Ureter (tissue), 1 donor: ENCODE measurements at regions not wholly inside any gene's neighbourhood (a gene's known extent, or its start where the extent isn't known, plus 50 kb on each side); places are given as distances from the start of the nearest gene placed in this dataset.
A peak's percentile ranks its signal among the peaks of the same experiment; 100 is the strongest.
"Not testable (repeated sequence)": the region's sequence is repeated elsewhere in the genome, so short reads cannot be mapped to it uniquely, and the experiment has no call there.

Experiments used
- DNase-seq: peaks from one replicate; pipeline ENCODE4 v3.0.0-alpha.2; 2020; ENCODE audit warnings: low spot score
- donor health status: DM: yes; HTN: yes; CAD: no.

DNA sequence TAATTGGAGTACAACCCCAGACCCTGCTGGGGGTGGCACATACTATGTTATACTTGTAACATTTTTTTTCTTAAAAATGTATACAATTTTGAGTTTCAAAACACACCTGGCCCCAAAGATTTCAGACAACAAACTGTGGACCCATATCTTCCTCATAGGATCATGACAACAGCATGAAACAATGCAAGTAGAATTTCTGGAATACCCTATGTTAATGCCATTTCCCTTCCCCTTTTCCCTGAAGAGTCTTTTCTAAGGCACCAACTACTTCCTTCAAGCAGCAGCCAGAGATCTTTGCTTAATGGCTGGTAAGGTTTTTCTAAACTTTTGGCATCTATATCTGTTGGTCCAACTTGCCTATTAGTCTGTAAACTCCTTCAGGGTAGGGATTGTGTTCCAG is 99.9 kb upstream of the SERBP1 start:
- DNase-seq = no peak

DNA sequence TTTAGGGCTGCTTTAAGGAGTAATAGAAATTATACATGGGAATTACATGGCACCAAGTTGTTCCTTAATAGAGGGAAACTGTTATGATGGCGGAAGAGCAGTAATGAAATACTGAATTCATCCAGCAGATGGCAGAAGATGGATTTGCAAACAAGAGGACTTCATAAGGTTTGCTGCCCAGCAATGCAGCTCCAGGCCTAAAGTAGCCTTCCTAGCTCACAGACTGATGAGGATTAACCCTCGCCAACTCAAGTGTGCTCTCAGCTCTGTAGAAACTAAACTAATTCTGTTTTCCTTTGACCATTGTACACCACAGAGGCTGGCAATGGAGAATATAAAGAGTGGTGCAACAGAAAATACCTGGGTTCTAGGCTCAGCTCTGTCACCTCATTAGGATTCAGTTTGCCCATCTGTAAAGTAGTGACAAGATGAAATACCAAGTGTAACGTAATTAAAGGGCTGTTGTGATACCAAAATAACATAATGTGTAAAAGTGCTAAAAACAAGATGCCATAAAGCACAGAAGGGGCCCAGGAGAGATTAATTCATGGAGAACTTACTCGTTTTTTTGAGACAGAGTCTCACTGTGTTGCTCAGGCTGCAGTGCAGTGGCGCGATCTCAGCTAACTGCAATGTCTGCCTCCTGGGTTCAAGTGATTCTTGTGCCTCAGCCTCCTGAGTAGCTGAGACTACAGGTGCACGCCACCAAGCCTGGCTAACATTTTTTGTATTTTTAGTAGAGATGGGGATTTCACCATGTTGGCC is 102.4 kb upstream of the SERBP1 start:
- DNase-seq = peak; percentile 46

DNA sequence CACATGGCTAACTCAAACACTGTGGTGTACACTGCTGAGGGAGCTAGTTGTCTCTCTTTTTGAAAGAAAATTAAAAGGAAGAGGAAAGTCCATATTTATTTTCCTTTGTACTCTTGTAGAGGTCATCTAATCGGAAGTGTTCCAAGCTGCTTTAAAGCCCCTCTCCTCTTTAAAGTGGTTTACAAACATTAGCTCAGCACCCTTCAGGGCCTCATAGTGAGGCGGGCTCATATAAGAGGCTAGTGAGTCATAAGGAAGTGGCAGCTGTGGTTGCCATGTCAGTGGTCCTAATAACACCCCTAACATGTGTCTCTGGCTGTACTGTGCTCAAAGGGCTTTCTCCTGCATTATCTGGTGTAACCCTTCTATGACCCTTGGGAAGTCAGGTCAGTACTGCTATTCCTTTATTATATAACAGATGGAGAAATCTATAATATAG is 104.4 kb upstream of the SERBP1 start:
- DNase-seq = no peak

DNA sequence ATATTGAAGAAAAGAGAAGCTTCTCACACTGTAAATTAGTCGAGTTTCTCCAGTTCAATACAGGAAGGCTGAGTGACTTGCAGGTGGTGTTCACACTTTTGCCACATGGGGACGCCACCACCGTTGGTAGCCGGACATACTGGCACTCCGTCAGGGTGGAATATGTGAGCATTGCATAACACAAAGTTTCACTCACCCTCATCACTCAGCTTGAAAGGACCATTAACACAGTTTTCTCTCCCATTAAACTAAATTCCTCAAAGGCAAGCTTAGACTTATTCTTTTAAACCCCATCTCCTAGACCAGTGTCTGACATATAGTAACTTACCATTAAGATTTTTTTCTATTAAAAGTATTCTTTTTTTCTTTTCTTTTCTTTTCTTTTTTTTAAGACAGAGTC is 105.3 kb upstream of the SERBP1 start:
- DNase-seq = peak; percentile 86

DNA sequence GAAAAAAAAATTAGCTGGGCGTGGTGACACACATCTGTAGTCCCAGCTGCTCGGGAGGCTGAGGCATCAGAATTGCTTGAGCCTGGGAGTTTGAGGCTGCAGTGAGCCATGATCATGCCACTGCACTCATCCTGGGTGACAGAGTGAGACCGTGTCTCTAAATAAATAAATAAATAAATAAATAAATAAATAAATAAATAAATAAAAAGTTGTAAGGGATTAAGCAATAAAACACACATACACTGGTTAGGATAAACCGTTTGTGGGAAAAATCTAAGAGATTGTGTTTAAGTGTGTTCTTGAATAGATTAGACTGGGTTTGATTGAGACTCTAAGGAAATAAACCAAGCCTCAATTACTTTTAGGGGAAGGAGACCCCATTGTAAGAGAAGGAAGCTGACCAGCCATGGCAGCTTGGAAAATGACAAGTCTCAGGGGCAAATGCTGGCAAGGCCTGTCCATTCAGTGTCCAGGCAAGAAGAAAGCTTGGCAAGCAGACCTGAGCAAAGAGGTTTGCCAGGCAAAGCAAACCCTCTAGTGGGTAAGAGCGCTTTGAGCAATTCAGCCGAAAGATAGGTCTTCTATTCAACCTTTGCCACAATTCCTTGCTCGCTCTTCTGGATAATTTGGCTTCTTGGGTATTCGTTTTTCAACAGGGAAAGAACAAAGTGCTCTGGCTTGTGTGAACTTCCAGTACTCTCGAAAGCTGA is 106.9 kb upstream of the SERBP1 start:
- no peak for DNase-seq

DNA sequence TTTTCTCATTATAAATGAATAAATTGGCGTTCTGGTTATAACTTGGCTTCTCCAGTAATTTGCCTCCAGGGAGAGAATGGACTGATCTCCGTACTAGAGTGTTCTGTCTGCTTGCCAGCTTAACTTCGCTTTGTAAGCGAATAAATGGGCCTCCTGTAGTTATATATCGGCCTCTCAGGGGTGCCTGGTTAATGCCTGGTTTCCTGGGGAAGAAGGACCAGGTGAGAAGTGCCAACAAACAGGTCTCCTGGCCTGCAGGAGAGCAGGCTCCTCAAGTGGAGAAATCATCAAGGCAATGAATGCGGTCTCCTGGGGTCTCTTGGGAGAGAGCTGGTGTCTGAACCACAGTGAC is 107.4 kb upstream of the SERBP1 start:
- DNase-seq = no peak

DNA sequence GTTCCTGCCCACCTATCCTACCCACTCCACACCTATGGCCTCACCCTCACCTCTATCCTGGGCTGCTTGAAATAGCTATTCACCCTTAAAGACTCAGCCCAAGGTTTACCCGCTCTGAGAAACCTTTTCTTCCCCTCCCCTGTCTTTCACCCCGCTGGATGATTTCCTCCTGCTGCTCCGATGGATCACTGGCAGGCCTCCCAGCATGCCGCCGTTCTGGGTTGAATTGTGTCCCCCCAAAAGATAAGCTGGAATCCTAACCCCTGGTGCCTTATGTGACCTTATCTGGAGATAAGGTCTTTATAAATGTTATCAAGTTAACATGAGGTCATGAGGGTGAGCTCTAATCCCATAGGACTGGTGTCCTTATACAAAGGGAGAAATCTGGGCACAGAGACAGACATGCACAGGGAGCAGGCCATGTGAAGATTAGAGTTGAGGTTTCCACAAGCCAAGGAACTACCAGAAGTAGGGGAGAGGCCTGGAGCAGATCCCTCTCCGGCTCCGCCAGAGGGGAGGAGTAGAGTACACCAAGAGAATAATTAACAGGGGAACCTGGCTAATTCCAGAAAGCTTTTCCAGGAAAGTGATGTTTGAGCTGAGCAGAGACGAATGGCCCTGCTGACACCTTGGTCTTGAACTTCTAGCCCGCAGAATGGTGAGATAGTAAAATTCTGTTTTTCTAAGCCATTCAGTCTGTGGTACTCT is 110.0 kb upstream of the SERBP1 start:
- no peak for DNase-seq

DNA sequence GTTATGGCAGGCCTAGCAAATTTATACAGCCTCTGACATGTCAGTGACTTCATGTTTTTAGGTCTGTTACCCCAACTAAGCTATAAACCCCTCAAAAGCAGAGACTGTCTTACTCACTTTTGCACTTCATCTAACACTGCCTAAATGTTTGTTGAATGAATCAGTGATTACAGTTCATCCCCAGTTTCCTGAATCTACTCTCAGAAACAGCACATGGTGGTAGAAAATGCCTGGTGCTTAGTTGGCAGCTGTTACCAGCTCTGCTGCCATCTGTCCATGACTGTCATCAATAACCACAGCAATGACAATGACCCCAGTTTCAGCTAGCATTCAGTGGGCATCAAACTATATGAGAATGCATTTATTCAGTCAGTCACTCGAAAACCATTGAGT is 110.5 kb upstream of the SERBP1 start:
- no peak for DNase-seq

DNA sequence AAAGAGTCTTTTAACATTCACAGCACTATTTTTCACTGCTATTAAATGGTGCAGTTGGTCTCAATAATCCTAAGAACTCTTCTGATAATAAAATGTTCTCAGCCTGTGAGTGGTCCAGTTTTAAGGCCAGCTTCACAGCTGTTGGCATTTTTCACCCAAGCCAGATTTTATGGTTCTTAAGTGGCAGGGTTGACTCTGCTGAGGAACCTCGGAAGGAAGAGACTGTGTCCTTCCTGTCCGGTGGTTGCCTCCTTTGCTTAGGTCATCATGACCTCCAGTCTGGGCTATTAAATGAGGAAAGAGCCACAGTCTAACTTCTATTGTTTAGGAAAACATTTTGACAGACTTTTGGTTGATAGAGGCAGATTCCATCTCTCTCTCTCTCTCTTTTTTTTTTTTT is 112.5 kb upstream of the SERBP1 start:
- no peak for DNase-seq

DNA sequence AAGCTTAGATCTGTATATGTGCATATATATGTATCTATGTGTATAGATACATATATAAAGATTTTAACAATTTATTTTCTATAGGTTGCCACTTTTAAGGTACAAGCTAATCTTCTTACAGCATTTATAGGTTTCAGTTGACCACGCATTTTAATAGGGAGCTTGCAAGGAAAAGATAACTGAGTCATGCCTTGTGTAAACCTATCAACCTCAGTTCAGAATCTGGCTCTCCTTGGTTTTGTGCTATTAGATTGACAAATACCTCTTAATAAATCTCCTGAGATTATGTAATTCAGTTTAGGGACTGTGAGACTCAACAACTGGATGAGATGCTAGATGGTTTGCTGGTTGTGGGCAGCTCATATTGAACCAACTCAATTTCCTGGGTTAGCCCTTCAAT is 114.7 kb upstream of the SERBP1 start:
- no peak for DNase-seq

DNA sequence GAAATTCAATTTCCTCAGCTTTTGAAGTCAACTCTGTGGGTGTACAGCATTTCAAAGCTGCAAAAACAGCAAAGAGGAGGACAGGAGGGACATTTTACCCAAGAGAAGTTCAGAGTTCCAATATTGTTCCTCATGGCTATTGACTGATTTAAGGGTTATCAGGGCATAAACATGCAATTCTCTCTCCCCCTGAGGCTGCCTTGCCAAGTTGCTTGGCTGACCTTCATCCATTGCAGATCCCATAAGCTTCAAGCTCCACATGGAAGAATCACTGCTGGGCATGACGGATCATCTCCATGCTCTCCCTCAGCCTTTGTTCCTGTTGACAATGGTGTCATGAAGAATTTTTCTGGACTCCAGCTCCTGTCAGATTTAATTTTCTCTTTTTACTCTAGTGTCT is 115.2 kb upstream of the SERBP1 start:
- DNase-seq = no peak

DNA sequence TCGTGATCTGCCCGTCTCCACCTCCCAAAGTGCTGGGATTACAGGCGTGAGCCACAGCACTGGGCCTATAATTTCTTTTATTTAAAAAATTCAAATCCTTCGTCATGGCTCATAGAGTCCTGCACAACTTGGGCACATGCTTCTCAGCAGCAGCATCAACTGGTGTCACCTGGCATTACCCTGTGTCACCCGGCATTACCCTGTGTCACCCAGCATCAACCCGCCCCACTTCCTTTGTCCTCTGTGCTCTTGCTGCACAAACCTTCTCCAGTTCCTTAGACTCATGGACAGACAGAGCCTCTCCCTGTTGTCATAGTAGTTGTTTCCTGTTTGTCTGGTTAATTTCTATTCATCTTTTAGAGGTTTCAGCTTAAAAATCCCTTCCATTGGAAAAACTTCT is 121.2 kb upstream of the SERBP1 start:
- DNase-seq = peak; percentile 5

DNA sequence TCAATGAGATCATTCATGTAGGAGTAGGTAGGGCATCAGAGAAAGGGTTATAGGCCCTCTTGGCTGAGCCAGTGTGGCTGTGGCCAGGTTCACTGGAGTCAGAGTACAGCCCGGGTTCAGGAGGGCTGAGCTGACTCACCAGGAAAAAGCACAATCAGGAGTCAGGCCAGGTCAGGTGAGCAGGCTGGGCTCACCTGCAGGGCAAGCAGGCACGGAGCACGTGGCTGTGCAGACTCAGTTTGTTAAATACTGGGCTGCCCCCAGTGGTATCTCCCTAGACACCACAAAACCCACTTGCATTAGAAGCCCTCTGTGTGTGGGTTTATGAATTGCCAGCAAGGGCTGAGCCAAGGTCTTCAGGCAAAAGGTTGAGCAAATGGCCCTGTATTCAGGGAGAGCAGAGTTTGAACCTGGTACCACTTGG is 122.1 kb upstream of the SERBP1 start:
- DNase-seq = peak; percentile 10

DNA sequence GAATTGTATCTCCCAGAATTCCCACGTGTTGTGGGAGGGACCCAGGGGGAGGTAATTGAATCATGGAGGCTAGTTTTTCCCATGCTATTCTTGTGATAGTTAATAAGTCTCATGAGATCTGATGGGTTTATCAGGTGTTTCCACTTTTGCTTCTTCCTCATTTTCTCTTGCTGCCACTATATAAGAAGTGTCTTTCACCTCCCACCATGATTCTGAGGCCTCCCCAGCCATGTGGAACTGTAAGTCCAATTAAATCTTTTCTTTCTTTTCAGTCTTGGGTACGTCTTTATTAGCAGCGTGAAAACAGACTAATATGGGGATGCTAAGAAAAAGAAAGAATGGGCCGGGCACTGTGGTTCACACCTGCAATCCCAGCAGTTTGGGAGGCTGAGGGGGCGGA is 124.0 kb upstream of the SERBP1 start:
- not testable (repeated sequence) for DNase-seq

DNA sequence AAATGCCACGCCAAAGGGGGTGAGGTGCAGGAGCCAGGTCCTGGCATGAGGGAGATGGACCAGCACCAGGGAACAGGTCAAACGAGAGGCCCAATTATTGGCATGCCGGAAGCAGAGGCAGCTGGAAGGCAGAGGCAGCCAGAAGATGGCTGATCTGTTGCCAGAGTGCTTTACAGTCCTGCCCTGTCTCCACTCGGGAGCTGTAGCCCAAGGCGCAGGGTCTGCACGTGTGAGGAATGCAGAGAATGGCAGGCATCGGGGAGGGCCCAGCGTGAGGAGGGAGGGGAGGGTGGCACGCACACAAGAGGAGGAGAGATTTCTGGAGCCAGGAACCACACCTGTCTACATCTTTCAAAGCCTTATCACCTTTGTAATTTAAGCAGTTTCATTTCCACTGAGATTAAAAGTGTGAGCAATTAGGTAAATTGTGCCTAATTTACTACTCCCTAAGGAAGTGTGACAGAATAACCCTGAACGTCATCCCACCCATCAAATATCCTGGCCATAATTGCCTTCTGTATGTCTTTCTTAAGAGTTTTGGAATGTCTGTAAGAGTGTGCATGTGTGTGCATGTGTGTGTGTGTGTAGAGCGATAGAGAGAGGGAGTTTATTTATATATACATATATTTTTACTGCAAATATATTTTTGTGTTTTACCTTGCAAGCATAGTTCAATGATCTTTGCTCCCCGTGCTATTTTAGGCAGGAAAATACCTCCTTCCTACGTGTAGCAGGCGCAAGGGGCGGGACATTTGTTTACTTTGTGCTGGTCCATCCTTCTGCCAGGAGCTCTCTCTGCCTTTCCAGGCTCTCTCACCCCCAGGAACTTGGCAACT is 125.5 kb upstream of the SERBP1 start:
- DNase-seq = no peak

DNA sequence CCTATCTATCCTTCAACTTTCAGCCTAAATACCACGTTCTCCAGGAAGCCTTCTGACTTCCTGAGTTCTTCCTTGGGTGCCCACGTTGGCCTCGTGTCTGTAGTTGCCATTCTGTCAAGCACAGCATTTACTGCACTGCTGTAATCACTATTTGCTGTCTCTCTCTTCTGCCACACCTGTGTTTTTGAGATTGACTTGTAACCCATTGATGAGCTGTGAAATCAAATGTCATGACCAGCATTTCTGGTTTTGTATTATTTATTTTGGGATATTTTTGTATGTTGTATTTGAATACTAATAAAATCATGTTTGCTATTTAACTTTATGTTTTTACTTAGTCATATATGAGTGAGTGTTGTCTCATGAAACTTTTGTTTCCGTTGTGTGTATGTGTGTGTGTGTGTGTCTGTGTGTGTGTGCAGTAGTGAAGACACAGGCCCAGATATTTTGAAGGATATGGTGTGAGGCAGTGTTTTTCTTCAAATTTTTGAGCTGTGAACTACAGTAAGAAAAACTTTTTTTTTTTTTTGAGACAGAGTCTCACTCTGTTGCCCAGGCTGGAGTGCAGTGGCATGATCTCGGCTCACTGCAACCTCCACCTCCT is 126.2 kb upstream of the SERBP1 start:
- DNase-seq = no peak

DNA sequence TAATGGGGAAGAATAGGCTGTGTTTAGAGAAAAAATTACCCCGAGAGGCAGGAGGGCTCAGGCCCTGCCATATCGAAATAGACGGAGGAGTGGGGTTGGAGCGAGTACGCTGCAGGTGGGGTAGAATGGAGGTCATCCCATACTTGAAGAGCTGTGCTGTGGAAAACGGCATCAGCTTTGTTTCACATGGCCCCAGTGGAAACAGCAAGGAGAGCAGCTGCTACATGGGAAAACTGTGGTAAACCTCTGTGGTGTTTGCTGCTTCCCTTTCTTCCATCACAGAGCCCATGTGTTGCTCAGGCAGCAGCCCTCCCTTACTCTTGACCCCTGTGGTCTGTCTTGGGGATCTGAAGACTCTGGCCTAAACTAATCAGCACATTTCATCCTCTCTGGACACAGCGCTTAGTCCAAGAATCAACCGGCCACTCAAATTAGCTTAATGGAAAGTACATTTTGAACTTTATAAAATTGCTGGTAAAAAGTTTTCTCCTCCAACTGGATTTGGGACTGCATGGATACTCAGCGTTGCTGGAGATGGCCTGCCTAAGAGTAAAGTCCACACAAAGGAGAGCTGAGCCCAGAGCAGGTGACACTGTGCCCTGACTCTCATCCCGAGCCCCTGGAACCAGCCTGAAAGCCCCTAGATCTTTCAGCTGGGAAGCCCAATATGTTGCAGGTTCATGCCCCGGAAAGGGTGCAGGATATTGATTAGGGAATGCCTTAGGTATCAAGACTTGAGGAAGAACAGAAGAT is 127.1 kb upstream of the GADD45A start:
- no peak for DNase-seq

DNA sequence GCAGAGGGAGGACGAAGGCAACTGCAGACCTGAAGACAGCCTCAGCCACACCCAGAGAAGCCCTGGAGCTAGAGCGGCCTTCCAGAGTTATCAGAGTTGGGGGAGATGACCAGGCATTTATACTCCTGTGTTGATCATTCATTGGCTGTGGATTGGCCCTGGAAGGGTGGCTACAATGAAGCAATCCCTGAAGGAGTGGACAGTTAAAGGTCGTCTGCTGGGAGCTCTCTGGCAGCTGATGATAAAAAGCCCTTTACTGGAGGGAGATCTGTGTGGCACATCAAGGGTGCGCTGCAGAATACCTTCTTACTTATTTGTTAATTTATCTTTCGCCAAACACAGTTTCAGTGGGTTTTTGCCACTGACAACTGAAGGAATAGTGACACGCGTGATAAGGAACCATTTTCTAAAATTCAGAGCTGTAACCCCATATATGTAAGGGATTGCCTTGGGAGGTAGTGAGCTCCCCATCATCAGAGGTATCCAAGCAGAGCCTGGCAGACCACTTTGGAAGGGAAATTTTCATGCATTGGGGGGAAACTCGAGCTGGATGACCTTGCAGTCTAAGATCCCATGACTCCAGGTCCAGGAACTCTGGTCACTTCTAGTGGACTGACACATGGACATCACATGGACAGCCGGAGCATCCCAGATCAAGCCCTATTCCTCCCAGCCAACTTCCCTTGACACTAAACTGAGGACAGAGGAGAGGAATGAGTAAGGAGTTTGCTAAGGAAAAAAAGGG is 126.4 kb upstream of the GADD45A start:
- no peak for DNase-seq

DNA sequence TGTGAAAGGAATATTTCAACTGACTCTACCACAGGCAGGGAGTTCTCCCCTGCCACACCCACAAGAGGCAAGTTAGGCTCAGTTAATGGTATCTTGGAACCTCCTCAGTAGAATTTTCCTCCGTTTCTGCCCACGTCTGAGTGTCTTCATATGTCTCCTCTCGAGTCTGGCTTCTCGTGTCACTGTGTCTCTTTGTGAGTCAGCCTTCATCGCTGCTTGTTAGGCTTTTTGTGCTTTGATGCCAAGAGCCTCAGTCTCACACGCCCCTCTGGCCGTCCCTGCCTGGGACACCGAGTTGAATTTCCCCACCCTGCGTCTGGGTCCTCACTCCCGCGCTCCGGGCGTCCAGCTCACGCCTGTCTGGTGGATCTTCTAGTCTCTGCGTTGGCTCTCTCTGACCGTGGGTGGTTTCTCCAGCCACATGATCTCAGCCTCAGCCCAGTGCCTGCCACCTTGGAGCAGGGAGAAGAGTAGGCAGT is 125.7 kb upstream of the GADD45A start:
- DNase-seq = peak; percentile 68
